Stimulated activated naive CD8-positive, alpha-beta T cell treated with anti-CD3 and anti-CD28 coated beads, Interleukin-15, amount 100 ng/mL, for 72 hours (primary cell): ENCODE measurements at regions not wholly inside any gene's neighbourhood (a gene's known extent, or its start where the extent isn't known, plus 50 kb on each side); places are given as distances from the start of the nearest gene placed in this dataset.
"Not testable (repeated sequence)": the region's sequence is repeated elsewhere in the genome, so short reads cannot be mapped to it uniquely, and the experiment has no call there.

Experiments used
- ATAC-seq: fragments of 150-1000 bp; cut with Tn5 transposase; 2 replicates; pipeline ENCODE4 v1.10.0; 2021; ENCODE audit warnings: mild to moderate bottlenecking, moderate library complexity
- DNase-seq, 2 donors: peaks; one replicate each; pipeline ENCODE4 v3.0.0; 2021 to 2022
- H3K27ac Mint-ChIP-seq, 2 donors: one replicate each; pipeline ENCODE4 v1.8.0; 2022; ENCODE audit warnings: mild to moderate bottlenecking in 2 of 2, mixed read lengths in 2 of 2, moderate library complexity in 2 of 2
- H3K27me3 Mint-ChIP-seq: one replicate; pipeline ENCODE4 v1.8.0; 2022; ENCODE audit warnings: mixed read lengths
- H3K4me1 Mint-ChIP-seq: one replicate; pipeline ENCODE4 v1.8.0; 2022; ENCODE audit warnings: mild to moderate bottlenecking, mixed read lengths
- H3K4me3 Mint-ChIP-seq, 2 donors: one replicate each; pipeline ENCODE4 v1.8.0; 2022; ENCODE audit warnings: mild to moderate bottlenecking in 2 of 2, mixed read lengths in 2 of 2, moderate library complexity in 1 of 2
- H3K9me3 Mint-ChIP-seq, 2 donors: one replicate each; pipeline ENCODE4 v1.8.0; 2022; ENCODE audit warnings: mixed read lengths in 2 of 2

DNA sequence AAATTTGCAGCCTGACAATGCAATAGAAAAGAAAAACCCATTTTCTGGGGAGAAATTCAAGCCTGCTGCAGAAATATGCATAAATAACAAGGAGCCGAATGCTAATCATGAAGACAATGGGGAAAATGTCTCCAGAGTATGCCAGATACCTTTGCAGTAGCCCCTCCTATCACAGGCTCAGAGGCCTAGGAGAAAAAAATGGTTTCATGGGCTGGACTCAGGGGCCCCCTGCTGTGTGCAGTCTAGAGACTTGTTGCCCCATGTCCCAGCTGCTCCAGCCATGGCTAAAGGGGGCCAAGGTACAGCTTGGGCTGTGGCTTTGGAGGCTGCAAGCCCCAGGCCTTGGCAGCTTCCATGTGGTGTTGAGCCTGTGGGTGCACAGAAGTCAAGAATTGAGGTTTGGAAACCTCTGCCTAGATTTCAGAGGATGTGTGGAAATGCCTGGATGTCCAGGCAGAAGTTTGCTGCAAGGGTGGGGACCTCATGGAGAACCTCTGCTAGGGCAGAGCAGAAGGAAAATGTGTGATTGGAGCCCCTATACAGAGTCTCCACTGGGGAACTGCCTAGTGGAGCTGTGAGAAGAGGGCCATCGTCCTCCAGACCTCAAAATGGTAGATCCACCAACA, 53.3 kb upstream of the XIST start:
- not testable (repeated sequence) for H3K4me3 Mint-ChIP-seq, ATAC-seq, DNase-seq, H3K27me3 Mint-ChIP-seq, H3K27ac Mint-ChIP-seq, H3K9me3 Mint-ChIP-seq, H3K4me1 Mint-ChIP-seq

DNA sequence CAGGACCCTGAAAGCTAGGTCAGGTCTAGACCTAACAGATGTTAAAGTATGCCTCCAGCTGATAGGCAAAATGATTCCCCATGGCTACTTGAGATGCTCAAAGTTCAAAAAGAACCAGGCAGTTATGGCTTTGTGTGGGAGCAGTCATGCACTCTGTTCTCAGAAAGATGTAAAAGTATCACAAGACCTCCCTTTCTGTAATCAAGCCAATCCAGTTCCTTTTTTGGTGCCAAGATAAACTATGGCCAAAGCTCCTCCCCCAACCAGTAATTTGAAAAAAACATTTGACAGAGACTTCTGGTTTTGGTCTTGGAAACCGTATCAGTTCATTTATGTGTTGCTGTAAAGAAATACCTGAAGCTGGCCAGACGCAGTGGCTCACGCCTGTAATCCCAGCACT, 51.4 kb upstream of the XIST start:
- H3K27me3 Mint-ChIP-seq: no peaks in the 10 kb centered on the region
- no peak for ATAC-seq
- no peak for DNase-seq
- H3K4me1 Mint-ChIP-seq: no peaks in the 10 kb centered on the region
- no peak overlapping the region for H3K4me3 Mint-ChIP-seq
- H3K27ac Mint-ChIP-seq: no peak overlapping the region
- H3K9me3 Mint-ChIP-seq: peaks cover 6 to 10% of the 10 kb centered on the region in 2 donors
